B cell (primary cell): ENCODE measurements at regions not wholly inside any gene's neighbourhood (a gene's known extent, or its start where the extent isn't known, plus 50 kb on each side); places are given as distances from the start of the nearest gene placed in this dataset.

ENCODE experiments used
- ATAC-seq: fragments of 200-7000 bp; cut with Tn5 transposase; one replicate; pipeline ENCODE4 v1.10.0; 2021; ENCODE audit warnings: low read depth, mild to moderate bottlenecking, moderate number of reproducible peaks, moderate library complexity
- CTCF ChIA-PET: fragments of 350-600 bp; sonication (Branson Sonifier 250); formaldehyde crosslinking; loops from one replicate; lab custom pipeline; 2021; ENCODE audit warnings: antibody characterized with exemption, inconsistent platforms; lab: Charles Lee
- POLR2A ChIA-PET: fragments of 350-600 bp; sonication (Branson Sonifier 250); formaldehyde crosslinking; loops from one replicate; lab custom pipeline; 2021; ENCODE audit warnings: antibody characterized with exemption; lab: Charles Lee
- DNase-seq: peaks from one replicate; pipeline ENCODE4 v3.0.0; 2013
- H2AFZ ChIP-seq: 2 replicates; pipeline ENCODE4 v1.6.1; 2012; ENCODE audit warnings: mild to moderate bottlenecking, low read depth, low read length; ENCODE audit not compliant: insufficient read depth, poor library complexity, severe bottlenecking
- H3K27ac ChIP-seq, 2 donors: 1 replicate in 1 of 2; 2 replicates in 1 of 2; pipeline ENCODE4 v1.5.1; 2012 to 2013; ENCODE audit warnings: low read length in 2 of 2, mild to moderate bottlenecking in 2 of 2, moderate library complexity in 1 of 2
- H3K27me3 ChIP-seq, 4 experiments: fragments of 200-600 bp in 1 of 4; sonication (generic) in 1 of 4; replicated peaks in 1 of 4; 1 replicate in 2 of 4; 2 replicates in 2 of 4; pipeline versions ENCODE4 v1.6.1 to v1.7.0; 2013 to 2016; ENCODE audit warnings: low read length in 3 of 4, mild to moderate bottlenecking in 2 of 4, mixed read lengths in 1 of 4, moderate library complexity in 1 of 4; ENCODE audit not compliant: insufficient read depth in 4 of 4, control insufficient read depth in 3 of 4; ENCODE audit errors: control extremely low read depth in 1 of 4
- H3K36me3 ChIP-seq, 2 experiments: replicated peaks in 1 of 2; 1 replicate in 1 of 2; 2 replicates in 1 of 2; pipeline versions ENCODE4 v1.6.1 to v1.7.1; 2013; ENCODE audit warnings: low read length in 1 of 2; ENCODE audit not compliant: insufficient read depth in 2 of 2, control insufficient read depth in 1 of 2; ENCODE audit errors: control extremely low read depth in 1 of 2, extremely low read depth in 1 of 2
- H3K4me1 ChIP-seq, 2 donors: fragments of 200-600 bp in 1 of 2; sonication (generic) in 1 of 2; 1 replicate in 1 of 2; 2 replicates in 1 of 2; pipeline versions ENCODE4 v1.5.1 to v1.6.1; 2013 to 2017; ENCODE audit warnings: low read length in 2 of 2; ENCODE audit not compliant: control insufficient read depth in 2 of 2, insufficient read depth in 2 of 2
- H3K4me2 ChIP-seq: replicated peaks from 2 replicates; pipeline ENCODE3; 2012; ENCODE audit warnings: mild to moderate bottlenecking, low read depth, low read length; ENCODE audit not compliant: poor library complexity, severe bottlenecking
- H3K4me3 ChIP-seq, 5 experiments: fragments of 200-600 bp in 1 of 5; sonication (generic) in 1 of 5; 1 replicate in 3 of 5; 2 replicates in 2 of 5; pipeline versions ENCODE4 v1.5.1 to v1.7.0; 2011 to 2016; ENCODE audit warnings: low read length in 4 of 5, mild to moderate bottlenecking in 4 of 5, low read depth in 2 of 5, control low read depth in 1 of 5, moderate library complexity in 1 of 5; ENCODE audit not compliant: insufficient read depth in 1 of 5; ENCODE audit errors: control extremely low read depth in 1 of 5, extremely low read depth in 1 of 5
- H3K79me2 ChIP-seq: fragments of 200-600 bp; sonication (generic); one replicate; pipeline ENCODE4 v1.6.0; 2016; ENCODE audit warnings: low read length; ENCODE audit not compliant: control insufficient read depth, insufficient read depth
- H3K9ac ChIP-seq: fragments of 200-600 bp; sonication (generic); 2 replicates; pipeline ENCODE4 v1.6.1; 2017; ENCODE audit warnings: mild to moderate bottlenecking, low read length, moderate library complexity
- H3K9me3 ChIP-seq, 3 donors: one replicate each; pipeline versions ENCODE4 v1.6.1 to v1.7.1; 2013; ENCODE audit warnings: low read length in 2 of 3; ENCODE audit not compliant: control insufficient read depth in 2 of 3, insufficient read depth in 1 of 3; ENCODE audit errors: control extremely low read depth in 1 of 3
- H4K20me1 ChIP-seq: 2 replicates; pipeline ENCODE4 v1.6.0; 2012; ENCODE audit warnings: mild to moderate bottlenecking, low read length; ENCODE audit not compliant: insufficient read depth, control insufficient read depth, poor library complexity, severe bottlenecking
- H3K27ac Mint-ChIP-seq: one replicate; pipeline ENCODE4 v1.8.0; 2021; ENCODE audit warnings: mixed read lengths
- H3K27me3 Mint-ChIP-seq: one replicate; pipeline ENCODE4 v1.8.0; 2021; ENCODE audit warnings: mixed read lengths
- H3K4me1 Mint-ChIP-seq: one replicate; pipeline ENCODE4 v1.8.0; 2021; ENCODE audit warnings: mixed read lengths
- H3K4me3 Mint-ChIP-seq: one replicate; pipeline ENCODE4 v1.8.0; 2021; ENCODE audit warnings: mixed read lengths
- H3K9me3 Mint-ChIP-seq: one replicate; pipeline ENCODE4 v1.8.0; 2022; ENCODE audit warnings: mixed read lengths; ENCODE audit not compliant: insufficient read depth
- CTCF ChIP-seq: fragments of 200-600 bp; IDR thresholded peaks from one replicate; pipeline ENCODE4 v1.8.0; 2022; ENCODE audit warnings: antibody characterized with exemption, mild to moderate bottlenecking
- EZH2 ChIP-seq: IDR thresholded peaks from 2 replicates; pipeline ENCODE4 v1.6.1; 2012; ENCODE audit warnings: borderline replicate concordance, low read depth, mild to moderate bottlenecking, moderate library complexity, low read length; ENCODE audit not compliant: insufficient read depth, poor library complexity, severe bottlenecking
- WGBS: methylation state at CpG from one replicate; pipeline ENCODE4 v1.1.5; 2013; ENCODE audit warnings: missing lambda C conversion rate; ENCODE audit not compliant: insufficient coverage; 5-methylcytosine and 5-hydroxymethylcytosine counted together
- intact Hi-C: fragments of 100-400 bp; cut with micrococcal nuclease; formaldehyde crosslinking; loops from one replicate; pipeline ENCODE4 v1.10.0; 2022

GRCh38 chr1:184905601-184906322 lies 68.5 kb downstream of the NIBAN1 start:
- no peak overlapping the region for H3K27ac ChIP-seq

More at GRCh38 chr1:184905601-184906322, 68.5 kb downstream of the NIBAN1 start:
- peaks cover 10% of the 10 kb centered on the region for H3K4me1 Mint-ChIP-seq
- peak overlapping the region; percentile 79 for H3K27ac Mint-ChIP-seq
- H3K27me3 Mint-ChIP-seq, result no peaks in the 10 kb centered on the region
- ChIA-PET POLR2A (no interaction called here), CTCF (no interaction called here)
- Histone ChIP-seq H3K9me3 (peaks cover 0 to 6% (median 0%) of the 10 kb centered on the region in 3 donors), H3K79me2 (no peaks in the 10 kb centered on the region), H3K27me3 (no peaks in the 10 kb centered on the region), H3K4me2 (no peak overlapping the region), H2AFZ (no peak overlapping the region), H3K4me3 (no peak overlapping the region), H3K36me3 (no peaks in the 10 kb centered on the region), H3K4me1 (peaks cover 4 to 9% of the 10 kb centered on the region in 2 donors), H4K20me1 (no peaks in the 10 kb centered on the region), H3K9ac (no peak overlapping the region)
- ATAC-seq (no peak), DNase-seq (no peak)
- peak overlapping the region; percentile 5 for H3K4me3 Mint-ChIP-seq
- intact Hi-C loops, result no loop called here
- H3K9me3 Mint-ChIP-seq, result no peaks in the 10 kb centered on the region
- TF ChIP-seq EZH2 (no peak), CTCF (no peak)
- 100% methylated on average over 1 of the region's 3 CpGs for whole genome bisulfite sequencing
